ENCODE measurements at regions not wholly inside any gene's neighbourhood (a gene's known extent, or its start where the extent isn't known, plus 50 kb on each side); places are given as distances from the start of the nearest gene placed in this dataset.

- Histone ChIP-seq H3K36me3 (no peaks in the 10 kb centered on the region), H3K27me3 (no peaks in the 10 kb centered on the region), H3K4me1 (no peaks in the 10 kb centered on the region), H3K9me3 (no peaks in the 10 kb centered on the region), H3K4me3 (no peak overlapping the region), H3K27ac (no peak overlapping the region)
- TF ChIP-seq CTCF (IDR thresholded peaks at IDR 0.05) (no peak), POLR2A (IDR thresholded peaks at IDR 0.05) (no peak)
- no peak for DNase-seq
Measured at GRCh38 chr2:117716505-117716904, 98.0 kb upstream of the DDX18 start.

- no peak for DNase-seq
- H3K27me3 ChIP-seq: no peaks in the 10 kb centered on the region
- H3K4me3 ChIP-seq: no peak overlapping the region
- H3K9me3 ChIP-seq: no peaks in the 10 kb centered on the region
- no peaks in the 10 kb centered on the region for H3K4me1 ChIP-seq
- TF ChIP-seq POLR2A (IDR thresholded peaks at IDR 0.05) (no peak), CTCF (IDR thresholded peaks at IDR 0.05) (no peak)
- H3K27ac ChIP-seq: no peak overlapping the region
- no peaks in the 10 kb centered on the region for H3K36me3 ChIP-seq
Measured at GRCh38 chr2:117717072-117717471, 97.4 kb upstream of the DDX18 start.

- H3K9me3 ChIP-seq: no peaks in the 10 kb centered on the region
- no peaks in the 10 kb centered on the region for H3K4me1 ChIP-seq
- H3K36me3 ChIP-seq: no peaks in the 10 kb centered on the region
- H3K27ac ChIP-seq: no peak overlapping the region
- no peak for TF ChIP-seq CTCF (IDR thresholded peaks at IDR 0.05)
- no peak overlapping the region for H3K4me3 ChIP-seq
- no peak for DNase-seq
- no peaks in the 10 kb centered on the region for H3K27me3 ChIP-seq
Measured at GRCh38 chr2:117718048-117718447, 96.4 kb upstream of the DDX18 start.

GRCh38 chr2:117720765-117721164, 93.7 kb upstream of the DDX18 start:
- H3K27ac ChIP-seq: no peak overlapping the region
- no peaks in the 10 kb centered on the region for H3K9me3 ChIP-seq
- no peaks in the 10 kb centered on the region for H3K4me1 ChIP-seq
- no peaks in the 10 kb centered on the region for H3K27me3 ChIP-seq
- H3K4me3 ChIP-seq: no peak overlapping the region
- TF ChIP-seq POLR2A (IDR thresholded peaks at IDR 0.05) (no peak), CTCF (IDR thresholded peaks at IDR 0.05) (no peak)
- no peak for DNase-seq
- H3K36me3 ChIP-seq: no peaks in the 10 kb centered on the region

GRCh38 chr2:117723483-117723882, 91.0 kb upstream of the DDX18 start:
- Histone ChIP-seq H3K27me3 (no peaks in the 10 kb centered on the region), H3K4me1 (no peaks in the 10 kb centered on the region), H3K9me3 (no peaks in the 10 kb centered on the region), H3K36me3 (no peaks in the 10 kb centered on the region), H3K27ac (no peak overlapping the region), H3K4me3 (no peak overlapping the region)
- DNase-seq: no peak
- no peak for TF ChIP-seq CTCF (IDR thresholded peaks at IDR 0.05)
- no peak for TF ChIP-seq POLR2A (IDR thresholded peaks at IDR 0.05)

- Histone ChIP-seq H3K4me1 (no peaks in the 10 kb centered on the region), H3K27me3 (no peaks in the 10 kb centered on the region), H3K4me3 (no peak overlapping the region), H3K27ac (no peak overlapping the region), H3K9me3 (no peaks in the 10 kb centered on the region), H3K36me3 (no peaks in the 10 kb centered on the region)
- DNase-seq: no peak
- TF ChIP-seq POLR2A (IDR thresholded peaks at IDR 0.05) (no peak), CTCF (IDR thresholded peaks at IDR 0.05) (no peak)
Measured at GRCh38 chr2:117723888-117724434, 90.5 kb upstream of the DDX18 start.

Measured in Peyer's patch (tissue), 4 donors.